Embryonic facial prominence (tissue), 1 donor: ENCODE measurements at regions not wholly inside any gene's neighbourhood (a gene's known extent, or its start where the extent isn't known, plus 50 kb on each side); places are given as distances from the start of the nearest gene placed in this dataset.

Experiments used
- DNase-seq: peaks from one replicate; pipeline ENCODE4 v3.0.0-alpha.2; 2016; ENCODE audit errors: extremely low spot score

- DNase-seq = no peak
These were observed 153.9 kb upstream of the MPPED2 start for GRCh38 chr11:30740091-30740490.

- DNase-seq = no peak
These were observed 149.8 kb upstream of the MPPED2 start for GRCh38 chr11:30735946-30736345.

GRCh38 chr11:30733748-30734147 lies 147.6 kb upstream of the MPPED2 start:
- no peak for DNase-seq

GRCh38 chr11:30730011-30730410 lies 143.9 kb upstream of the MPPED2 start:
- no peak for DNase-seq

GRCh38 chr11:30729187-30729713 lies 143.1 kb upstream of the MPPED2 start:
- DNase-seq = no peak

DNA sequence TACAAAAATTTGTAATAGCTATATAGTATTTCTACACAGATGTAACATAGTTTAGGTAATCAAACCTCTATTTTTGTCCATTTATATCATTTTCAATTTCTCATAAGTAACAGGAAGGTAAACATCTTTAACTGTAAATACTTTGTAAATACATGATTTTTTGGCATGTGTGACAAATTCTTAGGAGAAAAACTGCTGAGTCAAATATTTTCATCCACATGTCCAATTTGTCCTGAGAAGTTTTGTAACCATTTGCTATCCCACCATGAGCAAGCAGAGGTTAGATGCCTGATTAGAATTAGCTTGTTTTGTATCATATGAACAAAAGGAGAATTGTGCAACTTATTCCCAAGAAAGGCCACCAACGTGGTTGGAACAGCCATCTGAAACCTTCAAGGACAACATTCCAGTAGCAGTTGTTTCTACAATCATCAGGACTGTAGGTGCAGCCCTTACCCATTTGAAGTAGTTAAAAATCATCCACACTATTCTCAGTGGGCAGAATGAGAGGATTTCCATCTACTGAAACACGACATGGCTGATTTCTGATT lies 139.6 kb upstream of the MPPED2 start:
- DNase-seq = no peak

DNA sequence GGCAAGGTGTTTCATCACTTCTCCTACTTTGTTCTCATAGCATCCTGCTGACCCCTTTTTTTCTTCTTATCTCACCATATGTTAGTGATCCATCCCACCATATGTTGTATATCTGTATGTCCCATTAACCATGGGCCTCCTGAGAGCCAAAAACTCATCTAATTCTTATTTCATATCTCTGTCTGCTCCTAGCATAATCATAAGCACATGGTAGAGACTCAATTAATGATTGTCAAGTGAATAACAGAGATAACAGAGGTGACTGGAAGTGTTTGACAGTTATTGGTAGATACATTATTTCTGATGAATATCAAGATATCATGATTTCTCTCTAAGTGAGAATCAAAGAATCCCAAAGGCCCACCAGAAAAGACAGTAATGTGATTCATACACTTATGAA lies 138.1 kb upstream of the MPPED2 start:
- DNase-seq = no peak

DNA sequence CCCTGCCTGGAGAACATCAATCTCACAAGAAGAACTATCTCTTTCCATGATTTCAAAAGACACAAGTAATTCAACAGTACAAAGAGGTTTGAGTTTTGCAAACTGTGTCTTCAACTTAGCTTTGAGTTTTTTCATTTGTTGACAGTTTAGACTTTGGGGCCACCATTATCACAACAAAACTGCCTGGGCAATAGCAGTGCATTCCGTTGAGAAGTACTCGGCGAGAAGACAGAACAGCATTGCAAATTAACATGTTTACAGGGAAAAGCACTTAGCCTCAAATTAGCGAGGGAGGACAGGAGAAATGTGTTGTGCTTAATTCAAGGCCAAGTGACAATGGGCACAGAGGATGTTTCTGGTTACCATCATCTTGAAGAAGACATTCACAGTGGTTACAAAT lies 133.2 kb upstream of the MPPED2 start:
- no peak for DNase-seq

- DNase-seq = no peak
These were observed 131.5 kb upstream of the MPPED2 start for GRCh38 chr11:30717641-30718040.

GRCh38 chr11:30717009-30717408 lies 130.9 kb upstream of the MPPED2 start:
- DNase-seq = no peak

- no peak for DNase-seq
These were observed 126.6 kb upstream of the MPPED2 start for GRCh38 chr11:30712749-30713148.

- DNase-seq = no peak
These were observed 124.1 kb upstream of the MPPED2 start for GRCh38 chr11:30710221-30710620.

- DNase-seq = no peak
These were observed 121.0 kb upstream of the MPPED2 start for GRCh38 chr11:30707110-30707509.

GRCh38 chr11:30705913-30706675 lies 119.9 kb upstream of the MPPED2 start:
- no peak for DNase-seq

GRCh38 chr11:30698425-30698824 lies 112.3 kb upstream of the MPPED2 start:
- no peak for DNase-seq

DNA sequence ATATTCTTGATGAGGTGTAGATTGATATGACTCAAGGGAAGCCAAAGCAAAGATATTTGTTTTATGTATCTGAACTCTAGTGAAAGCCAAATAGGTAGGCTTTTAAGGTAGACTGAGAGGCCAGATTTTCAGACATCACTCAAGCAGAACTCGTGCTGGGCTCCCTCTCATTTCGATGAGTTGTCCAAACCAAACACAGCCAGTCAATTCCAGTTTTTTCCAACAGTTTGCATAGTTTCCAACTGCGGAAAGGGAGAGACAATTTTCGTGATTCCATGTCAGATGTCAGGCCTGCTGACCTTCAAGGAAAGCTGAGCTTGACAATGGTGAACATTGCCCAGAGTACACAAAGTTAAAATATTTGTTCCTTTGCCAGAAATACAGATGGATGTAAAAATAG lies 110.9 kb upstream of the MPPED2 start:
- no peak for DNase-seq

GRCh38 chr11:30684772-30685171 lies 98.6 kb upstream of the MPPED2 start:
- DNase-seq = no peak

- DNase-seq = no peak
These were observed 97.0 kb upstream of the MPPED2 start for GRCh38 chr11:30683176-30683575.

DNA sequence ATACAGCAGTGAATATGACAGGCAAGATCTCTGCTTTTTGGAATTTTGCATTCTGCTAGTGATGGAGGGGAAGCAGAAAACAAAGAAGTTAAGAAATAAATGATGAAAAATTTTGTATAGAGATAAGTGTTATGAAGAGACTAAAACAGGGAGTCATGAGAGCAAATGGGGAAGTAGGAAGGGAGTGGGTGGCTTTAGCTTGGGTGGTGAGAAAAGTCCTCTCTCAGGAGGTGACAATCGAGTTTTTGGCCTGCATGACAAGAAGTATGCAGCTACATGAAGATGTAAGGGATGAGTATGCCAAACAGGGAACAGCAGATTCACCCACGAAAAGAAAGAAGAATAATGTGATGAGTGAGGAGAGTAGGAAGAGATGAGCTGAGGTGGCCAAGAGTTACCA lies 80.7 kb upstream of the MPPED2 start:
- no peak for DNase-seq

DNA sequence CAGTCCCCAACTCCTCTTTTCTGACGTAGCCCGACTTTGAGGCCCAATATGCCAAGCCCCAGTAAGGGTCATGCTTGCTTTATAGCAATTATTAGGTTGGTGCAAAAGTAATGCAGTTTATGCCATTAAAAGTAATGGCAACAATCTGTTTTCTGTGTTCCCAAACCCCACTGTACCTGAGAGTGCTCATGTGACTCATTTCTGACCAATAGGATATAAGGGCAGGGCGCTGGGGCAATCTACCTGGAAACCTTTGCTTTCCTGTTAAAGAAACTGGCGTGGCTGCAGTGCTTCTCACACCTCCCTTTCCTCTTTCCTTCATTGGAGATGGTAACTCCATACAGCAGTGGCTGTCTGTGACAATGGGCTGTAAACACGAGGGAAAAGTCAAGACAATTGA lies 78.9 kb upstream of the MPPED2 start:
- DNase-seq = no peak

GRCh38 chr11:30653606-30654005 lies 67.5 kb upstream of the MPPED2 start:
- no peak for DNase-seq

- DNase-seq = no peak
These were observed 66.6 kb upstream of the MPPED2 start for GRCh38 chr11:30652801-30653200.

- no peak for DNase-seq
These were observed 64.1 kb upstream of the MPPED2 start for GRCh38 chr11:30650266-30650665.
